ENCODE measurements at regions not wholly inside any gene's neighbourhood (a gene's known extent, or its start where the extent isn't known, plus 50 kb on each side); places are given as distances from the start of the nearest gene placed in this dataset.

DNA sequence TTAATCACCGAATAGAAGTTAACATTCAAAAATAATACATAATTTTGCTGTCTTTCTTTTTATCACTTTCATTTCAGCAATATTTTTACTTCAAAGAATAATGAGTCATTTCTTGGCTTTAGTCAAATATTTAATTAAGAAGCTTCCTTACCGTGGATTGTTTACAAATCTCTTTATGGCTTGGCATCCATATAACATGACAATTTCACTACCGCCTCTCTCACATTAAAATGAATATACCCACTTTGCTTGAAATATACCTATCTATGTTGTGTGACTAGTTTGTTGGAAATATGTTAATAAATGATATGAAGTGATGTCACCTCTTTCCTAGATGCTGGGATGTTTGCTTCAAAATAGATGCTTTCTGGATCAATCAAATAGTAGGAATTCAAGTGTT lies 1203.9 kb downstream of the AMY1C start:
- H3K79me2 ChIP-seq (ENCODE audit: low read depth): no peaks in the 10 kb centered on the region
- ChIA-PET POLR2A (ENCODE audit: unreplicated experiment) (no interaction called here), CTCF (no interaction called here)
- H3K9me2 ChIP-seq (ENCODE audit: insufficient read depth): no peaks in the 10 kb centered on the region
- H2AFZ ChIP-seq: no peak overlapping the region; the same call in 1 of the 2 replicates
- DNase-seq: no peak
- H3K27ac ChIP-seq: no peak overlapping the region
- H4K20me1 ChIP-seq (ENCODE audit: insufficient read depth): no peaks in the 10 kb centered on the region
- no peak overlapping the region for H3K4me3 ChIP-seq
- no peaks in the 10 kb centered on the region for H3K36me3 ChIP-seq (ENCODE audit: low read depth)
- TF ChIP-seq EZH2 (IDR thresholded peaks at IDR 0.05; ENCODE audit: low read depth): no peak
- TF ChIP-seq, protein P1, sequence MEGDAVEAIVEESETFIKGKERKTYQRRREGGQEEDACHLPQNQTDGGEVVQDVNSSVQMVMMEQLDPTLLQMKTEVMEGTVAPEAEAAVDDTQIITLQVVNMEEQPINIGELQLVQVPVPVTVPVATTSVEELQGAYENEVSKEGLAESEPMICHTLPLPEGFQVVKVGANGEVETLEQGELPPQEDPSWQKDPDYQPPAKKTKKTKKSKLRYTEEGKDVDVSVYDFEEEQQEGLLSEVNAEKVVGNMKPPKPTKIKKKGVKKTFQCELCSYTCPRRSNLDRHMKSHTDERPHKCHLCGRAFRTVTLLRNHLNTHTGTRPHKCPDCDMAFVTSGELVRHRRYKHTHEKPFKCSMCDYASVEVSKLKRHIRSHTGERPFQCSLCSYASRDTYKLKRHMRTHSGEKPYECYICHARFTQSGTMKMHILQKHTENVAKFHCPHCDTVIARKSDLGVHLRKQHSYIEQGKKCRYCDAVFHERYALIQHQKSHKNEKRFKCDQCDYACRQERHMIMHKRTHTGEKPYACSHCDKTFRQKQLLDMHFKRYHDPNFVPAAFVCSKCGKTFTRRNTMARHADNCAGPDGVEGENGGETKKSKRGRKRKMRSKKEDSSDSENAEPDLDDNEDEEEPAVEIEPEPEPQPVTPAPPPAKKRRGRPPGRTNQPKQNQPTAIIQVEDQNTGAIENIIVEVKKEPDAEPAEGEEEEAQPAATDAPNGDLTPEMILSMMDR (conservative IDR thresholded peaks at IDR 0.05): no peak
- BruUV-seq (replicated peaks): no TSS peak
- no peaks in the 10 kb centered on the region for H3K9me3 ChIP-seq (ENCODE audit: insufficient read depth, low read depth)
- H3K27me3 ChIP-seq (ENCODE audit: insufficient read depth, low read depth): no peaks in the 10 kb centered on the region
- intact Hi-C loops (cut with micrococcal nuclease; ENCODE audit: unreplicated experiment): no loop called here
- H3K4me2 ChIP-seq: no peak overlapping the region
- H3K4me1 ChIP-seq (replicated peaks; ENCODE audit: insufficient read depth): no peaks in the 10 kb centered on the region
- H3F3A ChIP-seq (ENCODE audit: insufficient read depth, low read depth): no peaks in the 10 kb centered on the region

DNA sequence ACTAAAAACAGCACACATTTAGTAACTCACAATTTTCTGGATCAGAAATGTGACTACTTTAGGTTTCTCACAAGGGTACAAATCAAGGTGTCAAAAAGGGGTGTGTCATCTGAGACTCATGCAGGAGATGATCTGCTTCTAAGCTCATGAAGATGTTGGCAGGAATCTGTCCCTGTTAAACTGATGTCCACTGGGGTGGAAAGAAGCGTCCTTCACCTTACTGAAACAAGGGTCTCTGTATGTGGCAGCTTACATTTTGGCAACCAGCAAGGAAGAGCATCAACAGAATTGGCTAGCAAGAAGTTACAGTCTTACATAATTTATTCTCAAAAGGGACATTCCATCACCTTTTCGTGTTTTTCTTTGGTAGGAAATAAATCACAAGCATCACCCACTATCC lies 1223.8 kb downstream of the AMY1C start:
- POLR2A ChIA-PET (ENCODE audit: unreplicated experiment): no interaction called here
- no peaks in the 10 kb centered on the region for H3K27me3 ChIP-seq (ENCODE audit: insufficient read depth, low read depth)
- H3K9me2 ChIP-seq (ENCODE audit: insufficient read depth): no peaks in the 10 kb centered on the region
- no peak overlapping the region for H3K4me2 ChIP-seq
- H3K36me3 ChIP-seq (ENCODE audit: low read depth): no peaks in the 10 kb centered on the region
- intact Hi-C loops (cut with micrococcal nuclease; ENCODE audit: unreplicated experiment): no loop called here
- CTCF ChIA-PET: no interaction called here
- BruUV-seq (replicated peaks): no TSS peak
- H2AFZ ChIP-seq: no peak overlapping the region
- no peaks in the 10 kb centered on the region for H3F3A ChIP-seq (ENCODE audit: insufficient read depth, low read depth)
- H4K20me1 ChIP-seq (ENCODE audit: insufficient read depth): no peaks in the 10 kb centered on the region
- no peaks in the 10 kb centered on the region for H3K9me3 ChIP-seq (ENCODE audit: insufficient read depth, low read depth)
- no peak overlapping the region for H3K4me3 ChIP-seq
- no peaks in the 10 kb centered on the region for H3K79me2 ChIP-seq (ENCODE audit: low read depth)
- TF ChIP-seq, protein P1 (conservative IDR thresholded peaks at IDR 0.05): no peak
- TF ChIP-seq EZH2 (IDR thresholded peaks at IDR 0.05; ENCODE audit: low read depth): no peak
- DNase-seq: no peak
- H3K4me1 ChIP-seq (replicated peaks; ENCODE audit: insufficient read depth): no peaks in the 10 kb centered on the region
- H3K27ac ChIP-seq: no peak overlapping the region

DNA sequence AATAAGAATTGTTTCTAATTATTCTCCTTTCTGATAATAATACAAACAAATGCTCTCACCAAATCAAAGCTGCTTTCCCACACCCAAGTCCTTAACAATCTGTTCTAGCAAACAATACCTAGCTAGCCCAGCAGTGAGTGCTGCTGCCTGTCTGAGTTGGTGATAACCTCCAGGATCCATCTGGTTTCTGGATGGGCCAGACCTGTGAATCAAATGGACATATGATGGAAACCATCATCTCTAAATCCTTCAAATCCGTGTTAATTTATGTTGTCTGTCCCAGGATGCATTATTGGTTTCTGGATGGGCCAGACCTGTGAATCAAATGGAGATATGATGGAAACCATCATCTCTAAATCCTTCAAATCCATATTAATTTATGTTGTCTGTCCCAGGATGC lies 1230.0 kb downstream of the AMY1C start:
- CTCF ChIA-PET: interaction anchor here (1.0 kb wide), 1 partner anchor 158 kb away, joined by 3 read pairs; no protein-coding TSS in a partner anchor
- intact Hi-C loops (cut with micrococcal nuclease; ENCODE audit: unreplicated experiment): no loop called here
- Histone ChIP-seq H3K36me3 (ENCODE audit: low read depth) (no peaks in the 10 kb centered on the region), H3K79me2 (ENCODE audit: low read depth) (no peaks in the 10 kb centered on the region), H4K20me1 (ENCODE audit: insufficient read depth) (no peaks in the 10 kb centered on the region), H3K27ac (no peak overlapping the region), H3K4me2 (no peak overlapping the region), H3F3A (ENCODE audit: insufficient read depth, low read depth) (no peaks in the 10 kb centered on the region), H3K9me2 (ENCODE audit: insufficient read depth) (peaks cover 2% of the 10 kb centered on the region), H3K27me3 (ENCODE audit: insufficient read depth, low read depth) (no peaks in the 10 kb centered on the region), H3K4me1 (replicated peaks; ENCODE audit: insufficient read depth) (no peaks in the 10 kb centered on the region), H3K9me3 (ENCODE audit: insufficient read depth, low read depth) (no peaks in the 10 kb centered on the region), H2AFZ (no peak overlapping the region), H3K4me3 (no peak overlapping the region)
- TF ChIP-seq EZH2 (IDR thresholded peaks at IDR 0.05; ENCODE audit: low read depth): no peak
- TF ChIP-seq, protein P1 (conservative IDR thresholded peaks at IDR 0.05): no peak
- POLR2A ChIA-PET (ENCODE audit: unreplicated experiment): no interaction called here
- BruUV-seq (replicated peaks): no TSS peak
- no peak for DNase-seq

Measured in PC-9 (cell line).